Liver (tissue), 2 donors: ENCODE measurements at regions not wholly inside any gene's neighbourhood (a gene's known extent, or its start where the extent isn't known, plus 50 kb on each side); places are given as distances from the start of the nearest gene placed in this dataset.

Experiments
- MAX ChIP-seq: IDR thresholded peaks from 2 replicates; pipeline ENCODE4 v1.6.1; 2016; ENCODE audit warnings: antibody characterized with exemption
- TAF1 ChIP-seq: conservative IDR thresholded peaks from 2 replicates; pipeline ENCODE4 v1.6.1; 2016; ENCODE audit warnings: antibody characterized with exemption, mild to moderate bottlenecking
- TF ChIP-seq, protein P1 (sequence below): IDR thresholded peaks from 2 replicates; pipeline ENCODE4 v1.6.1; 2016; ENCODE audit warnings: antibody characterized with exemption
- donor health status: healthy.

GRCh38 chr10:63744060-63744941 is 223.1 kb downstream of the REEP3 start:
- TF ChIP-seq TAF1 (no peak), MAX (no peak)
- TF ChIP-seq, protein P1, sequence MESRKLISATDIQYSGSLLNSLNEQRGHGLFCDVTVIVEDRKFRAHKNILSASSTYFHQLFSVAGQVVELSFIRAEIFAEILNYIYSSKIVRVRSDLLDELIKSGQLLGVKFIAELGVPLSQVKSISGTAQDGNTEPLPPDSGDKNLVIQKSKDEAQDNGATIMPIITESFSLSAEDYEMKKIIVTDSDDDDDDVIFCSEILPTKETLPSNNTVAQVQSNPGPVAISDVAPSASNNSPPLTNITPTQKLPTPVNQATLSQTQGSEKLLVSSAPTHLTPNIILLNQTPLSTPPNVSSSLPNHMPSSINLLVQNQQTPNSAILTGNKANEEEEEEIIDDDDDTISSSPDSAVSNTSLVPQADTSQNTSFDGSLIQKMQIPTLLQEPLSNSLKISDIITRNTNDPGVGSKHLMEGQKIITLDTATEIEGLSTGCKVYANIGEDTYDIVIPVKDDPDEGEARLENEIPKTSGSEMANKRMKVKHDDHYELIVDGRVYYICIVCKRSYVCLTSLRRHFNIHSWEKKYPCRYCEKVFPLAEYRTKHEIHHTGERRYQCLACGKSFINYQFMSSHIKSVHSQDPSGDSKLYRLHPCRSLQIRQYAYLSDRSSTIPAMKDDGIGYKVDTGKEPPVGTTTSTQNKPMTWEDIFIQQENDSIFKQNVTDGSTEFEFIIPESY, result no peak
